Activated B cell treated with CpG ODN at 0.5 μM for 24 hours (primary cell): ENCODE measurements at regions not wholly inside any gene's neighbourhood (a gene's known extent, or its start where the extent isn't known, plus 50 kb on each side); places are given as distances from the start of the nearest gene placed in this dataset.

Source experiments
- ATAC-seq: fragments of 200-7000 bp; cut with Tn5 transposase; one replicate; pipeline ENCODE4 v1.10.0; 2021; ENCODE audit warnings: low read depth, mild to moderate bottlenecking, moderate library complexity
- CTCF ChIA-PET: fragments of 350-600 bp; sonication (Branson Sonifier 250); formaldehyde crosslinking; loops from one replicate; lab custom pipeline; 2021; ENCODE audit warnings: antibody characterized with exemption; lab: Charles Lee
- POLR2A ChIA-PET: fragments of 350-600 bp; sonication (Branson Sonifier 250); formaldehyde crosslinking; loops from one replicate; lab custom pipeline; 2021; ENCODE audit warnings: antibody characterized with exemption; lab: Charles Lee
- DNase-seq: peaks from one replicate; pipeline ENCODE4 v3.0.0; 2022
- H3K27ac Mint-ChIP-seq: one replicate; pipeline ENCODE4 v1.8.0; 2020; ENCODE audit warnings: mixed read lengths
- H3K27me3 Mint-ChIP-seq: one replicate; pipeline ENCODE4 v1.8.0; 2021; ENCODE audit warnings: mixed read lengths
- H3K36me3 Mint-ChIP-seq: one replicate; pipeline ENCODE4 v1.8.0; 2021; ENCODE audit warnings: low read depth, mixed read lengths
- H3K4me1 Mint-ChIP-seq: one replicate; pipeline ENCODE4 v1.8.0; 2021; ENCODE audit warnings: mixed read lengths
- H3K4me3 Mint-ChIP-seq: one replicate; pipeline ENCODE4 v1.8.0; 2020; ENCODE audit warnings: mild to moderate bottlenecking, mixed read lengths
- H3K9me3 Mint-ChIP-seq: one replicate; pipeline ENCODE4 v1.8.0; 2020; ENCODE audit warnings: mixed read lengths
- CTCF ChIP-seq: fragments of 200-600 bp; IDR thresholded peaks from one replicate; pipeline ENCODE4 v1.8.0; 2022; ENCODE audit warnings: antibody characterized with exemption, mild to moderate bottlenecking
- intact Hi-C: fragments of 100-400 bp; cut with micrococcal nuclease; formaldehyde crosslinking; loops from one replicate; pipeline ENCODE4 v1.15.1; 2024

- ChIA-PET CTCF (no interaction called here), POLR2A (no interaction called here)
- no peak for ATAC-seq
- DNase-seq: no peak
- intact Hi-C loops: no loop called here
- Mint-ChIP-seq H3K27me3 (no peaks in the 10 kb centered on the region), H3K4me3 (no peak overlapping the region), H3K4me1 (no peaks in the 10 kb centered on the region), H3K27ac (no peak overlapping the region), H3K36me3 (no peaks in the 10 kb centered on the region), H3K9me3 (no peaks in the 10 kb centered on the region)
- no peak for TF ChIP-seq CTCF
Observed at GRCh38 chr5:156148301-156148700, 178.7 kb upstream of the SGCD start.

GRCh38 chr5:156149213-156149612 is 177.8 kb upstream of the SGCD start:
- no peaks in the 10 kb centered on the region for H3K4me1 Mint-ChIP-seq
- H3K9me3 Mint-ChIP-seq: no peaks in the 10 kb centered on the region
- ChIA-PET CTCF (no interaction called here), POLR2A (no interaction called here)
- intact Hi-C loops: no loop called here
- H3K27me3 Mint-ChIP-seq: no peaks in the 10 kb centered on the region
- no peak for DNase-seq
- ATAC-seq: no peak
- H3K4me3 Mint-ChIP-seq: no peak overlapping the region
- no peak overlapping the region for H3K27ac Mint-ChIP-seq
- TF ChIP-seq CTCF: no peak
- H3K36me3 Mint-ChIP-seq: no peaks in the 10 kb centered on the region

- POLR2A ChIA-PET: no interaction called here
- no peaks in the 10 kb centered on the region for H3K27me3 Mint-ChIP-seq
- TF ChIP-seq CTCF: no peak
- CTCF ChIA-PET: no interaction called here
- no peaks in the 10 kb centered on the region for H3K36me3 Mint-ChIP-seq
- no peak for ATAC-seq
- H3K27ac Mint-ChIP-seq: no peak overlapping the region
- intact Hi-C loops: no loop called here
- H3K9me3 Mint-ChIP-seq: no peaks in the 10 kb centered on the region
- no peak for DNase-seq
- H3K4me1 Mint-ChIP-seq: no peaks in the 10 kb centered on the region
- H3K4me3 Mint-ChIP-seq: no peak overlapping the region
Observed at GRCh38 chr5:156153602-156154001, 173.4 kb upstream of the SGCD start.

- Mint-ChIP-seq H3K27me3 (no peaks in the 10 kb centered on the region), H3K36me3 (no peaks in the 10 kb centered on the region), H3K4me3 (no peak overlapping the region), H3K27ac (no peak overlapping the region), H3K9me3 (no peaks in the 10 kb centered on the region), H3K4me1 (no peaks in the 10 kb centered on the region)
- CTCF ChIA-PET: no interaction called here
- ATAC-seq (no peak), DNase-seq (no peak)
- intact Hi-C loops: no loop called here
- TF ChIP-seq CTCF: no peak
- POLR2A ChIA-PET: no interaction called here
Observed at GRCh38 chr5:156154757-156155156, 172.2 kb upstream of the SGCD start.

- no peaks in the 10 kb centered on the region for H3K27me3 Mint-ChIP-seq
- no peaks in the 10 kb centered on the region for H3K36me3 Mint-ChIP-seq
- POLR2A ChIA-PET: no interaction called here
- CTCF ChIA-PET: no interaction called here
- intact Hi-C loops: no loop called here
- H3K4me3 Mint-ChIP-seq: no peak overlapping the region
- ATAC-seq: no peak
- no peak for DNase-seq
- H3K4me1 Mint-ChIP-seq: no peaks in the 10 kb centered on the region
- TF ChIP-seq CTCF: no peak
- H3K27ac Mint-ChIP-seq: no peak overlapping the region
- H3K9me3 Mint-ChIP-seq: no peaks in the 10 kb centered on the region
Observed at GRCh38 chr5:156155598-156155997, 171.4 kb upstream of the SGCD start.
